ENCODE measurements at regions not wholly inside any gene's neighbourhood (a gene's known extent, or its start where the extent isn't known, plus 50 kb on each side); places are given as distances from the start of the nearest gene placed in this dataset.

DNA sequence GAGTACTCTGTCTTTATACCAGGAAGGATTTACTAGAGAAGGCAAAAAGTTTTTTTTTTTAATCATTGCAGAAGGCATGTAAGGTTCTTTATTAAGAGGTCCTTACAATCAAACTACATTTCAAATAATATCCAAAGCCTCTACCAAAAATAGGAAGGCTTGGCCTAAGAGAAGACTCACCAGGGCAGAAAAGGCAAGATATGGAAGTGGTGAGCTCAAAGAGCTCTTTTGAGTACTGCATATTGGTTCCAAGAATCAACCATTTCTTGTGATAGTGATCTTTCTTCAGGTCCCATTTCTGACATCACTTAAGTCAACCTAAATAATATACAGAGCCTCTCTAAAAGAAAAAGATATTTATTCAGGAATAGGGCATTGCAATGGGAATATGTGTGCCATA lies 153.2 kb downstream of the FASLG start:
- no peak for TF ChIP-seq TAF1 (IDR thresholded peaks at IDR 0.05; ENCODE audit: borderline replicate concordance, insufficient read depth, low read length)
- TF ChIP-seq POLR2AphosphoS5 (IDR thresholded peaks at IDR 0.05; ENCODE audit: low read depth, low read length), result no peak
- TF ChIP-seq FOXP2 (optimal IDR thresholded peaks at IDR 0.05; ENCODE audit: borderline replicate concordance, extremely low read depth, extremely low read length, insufficient read depth), result no peak
- TF ChIP-seq, protein P1, sequence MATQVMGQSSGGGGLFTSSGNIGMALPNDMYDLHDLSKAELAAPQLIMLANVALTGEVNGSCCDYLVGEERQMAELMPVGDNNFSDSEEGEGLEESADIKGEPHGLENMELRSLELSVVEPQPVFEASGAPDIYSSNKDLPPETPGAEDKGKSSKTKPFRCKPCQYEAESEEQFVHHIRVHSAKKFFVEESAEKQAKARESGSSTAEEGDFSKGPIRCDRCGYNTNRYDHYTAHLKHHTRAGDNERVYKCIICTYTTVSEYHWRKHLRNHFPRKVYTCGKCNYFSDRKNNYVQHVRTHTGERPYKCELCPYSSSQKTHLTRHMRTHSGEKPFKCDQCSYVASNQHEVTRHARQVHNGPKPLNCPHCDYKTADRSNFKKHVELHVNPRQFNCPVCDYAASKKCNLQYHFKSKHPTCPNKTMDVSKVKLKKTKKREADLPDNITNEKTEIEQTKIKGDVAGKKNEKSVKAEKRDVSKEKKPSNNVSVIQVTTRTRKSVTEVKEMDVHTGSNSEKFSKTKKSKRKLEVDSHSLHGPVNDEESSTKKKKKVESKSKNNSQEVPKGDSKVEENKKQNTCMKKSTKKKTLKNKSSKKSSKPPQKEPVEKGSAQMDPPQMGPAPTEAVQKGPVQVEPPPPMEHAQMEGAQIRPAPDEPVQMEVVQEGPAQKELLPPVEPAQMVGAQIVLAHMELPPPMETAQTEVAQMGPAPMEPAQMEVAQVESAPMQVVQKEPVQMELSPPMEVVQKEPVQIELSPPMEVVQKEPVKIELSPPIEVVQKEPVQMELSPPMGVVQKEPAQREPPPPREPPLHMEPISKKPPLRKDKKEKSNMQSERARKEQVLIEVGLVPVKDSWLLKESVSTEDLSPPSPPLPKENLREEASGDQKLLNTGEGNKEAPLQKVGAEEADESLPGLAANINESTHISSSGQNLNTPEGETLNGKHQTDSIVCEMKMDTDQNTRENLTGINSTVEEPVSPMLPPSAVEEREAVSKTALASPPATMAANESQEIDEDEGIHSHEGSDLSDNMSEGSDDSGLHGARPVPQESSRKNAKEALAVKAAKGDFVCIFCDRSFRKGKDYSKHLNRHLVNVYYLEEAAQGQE (IDR thresholded peaks at IDR 0.05; ENCODE audit: insufficient read depth in 1 of 2, low read depth in 2 of 2, low read length in 2 of 2), result no peak
- TF ChIP-seq SIN3A (IDR thresholded peaks at IDR 0.05; ENCODE audit: borderline replicate concordance, insufficient read depth, low read length), result no peak

DNA sequence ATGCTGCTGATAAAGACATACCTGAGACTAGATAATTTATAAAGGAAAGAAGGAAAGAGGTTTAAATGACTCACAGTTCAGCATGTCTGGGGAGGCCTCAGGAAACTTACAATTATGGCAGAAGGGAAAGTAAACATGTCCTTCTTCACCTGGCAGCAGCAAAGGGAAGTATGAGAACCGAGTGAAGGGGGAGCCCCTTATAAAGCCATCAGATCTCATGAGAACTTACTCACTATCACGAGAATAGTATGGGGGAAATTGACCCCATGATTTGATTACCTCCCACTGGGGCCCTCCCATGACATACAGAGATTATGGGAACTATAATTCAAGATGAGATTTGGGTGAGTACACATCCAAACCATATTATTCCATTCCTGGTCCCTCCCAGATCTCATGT lies 154.4 kb downstream of the FASLG start:
- no peak for TF ChIP-seq SIN3A (IDR thresholded peaks at IDR 0.05; ENCODE audit: borderline replicate concordance, insufficient read depth, low read length)
- TF ChIP-seq, protein P1 (IDR thresholded peaks at IDR 0.05; ENCODE audit: insufficient read depth in 1 of 2, low read depth in 2 of 2, low read length in 2 of 2), result no peak
- TF ChIP-seq FOXP2 (optimal IDR thresholded peaks at IDR 0.05; ENCODE audit: borderline replicate concordance, extremely low read depth, extremely low read length, insufficient read depth), result no peak

DNA sequence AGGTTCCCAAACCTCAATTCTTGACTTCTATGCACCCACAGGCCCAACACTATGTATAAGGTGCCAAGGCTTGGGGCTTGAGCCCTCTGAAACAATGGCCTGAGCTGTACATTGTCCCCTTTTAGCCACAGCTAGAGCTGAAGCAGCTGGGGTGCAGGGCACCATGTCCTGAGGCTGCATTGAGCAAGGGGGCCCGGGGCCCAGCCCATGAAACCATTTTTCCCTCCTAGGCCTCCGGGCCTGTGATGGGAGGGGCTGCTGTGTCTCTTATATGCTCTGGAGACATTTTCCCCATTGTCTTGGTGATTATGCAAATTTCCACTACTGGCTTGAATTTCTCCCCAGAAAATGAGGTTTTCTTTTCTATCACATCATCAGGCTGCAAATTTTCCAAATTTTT lies 155.5 kb downstream of the FASLG start:
- TF ChIP-seq POLR2AphosphoS5 (IDR thresholded peaks at IDR 0.05; ENCODE audit: low read depth, low read length) (no peak), SIN3A (IDR thresholded peaks at IDR 0.05; ENCODE audit: borderline replicate concordance, insufficient read depth, low read length) (no peak)
- TF ChIP-seq, protein P1 (IDR thresholded peaks at IDR 0.05; ENCODE audit: insufficient read depth in 1 of 2, low read depth in 2 of 2, low read length in 2 of 2), result no peak

DNA sequence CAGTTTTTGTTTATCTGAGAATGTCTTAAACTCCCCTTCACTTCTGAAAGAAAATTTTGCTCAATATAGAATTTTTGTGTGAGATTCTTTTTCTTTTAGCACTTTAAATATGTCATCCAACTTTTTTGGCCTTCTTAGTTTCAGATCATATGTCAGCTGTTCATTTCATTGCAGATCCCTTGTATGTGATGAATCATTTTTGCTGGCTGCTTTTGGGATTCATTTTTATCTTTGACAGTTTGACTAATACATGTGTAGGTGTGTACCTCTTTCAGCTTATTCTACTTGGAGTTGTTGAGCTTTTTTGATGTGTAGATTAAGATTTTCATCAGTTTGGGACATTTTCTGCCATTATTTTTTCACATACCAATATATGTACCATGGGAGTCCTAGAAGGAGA lies 156.8 kb downstream of the FASLG start:
- TF ChIP-seq, protein P1 (IDR thresholded peaks at IDR 0.05; ENCODE audit: insufficient read depth in 1 of 2, low read depth in 2 of 2, low read length in 2 of 2), result no peak
- TF ChIP-seq POLR2AphosphoS5 (IDR thresholded peaks at IDR 0.05; ENCODE audit: low read depth, low read length), result no peak
- no peak for TF ChIP-seq FOXP2 (optimal IDR thresholded peaks at IDR 0.05; ENCODE audit: borderline replicate concordance, extremely low read depth, extremely low read length, insufficient read depth)
- TF ChIP-seq TAF1 (IDR thresholded peaks at IDR 0.05; ENCODE audit: borderline replicate concordance, insufficient read depth, low read length), result no peak
- TF ChIP-seq SIN3A (IDR thresholded peaks at IDR 0.05; ENCODE audit: borderline replicate concordance, insufficient read depth, low read length), result no peak

DNA sequence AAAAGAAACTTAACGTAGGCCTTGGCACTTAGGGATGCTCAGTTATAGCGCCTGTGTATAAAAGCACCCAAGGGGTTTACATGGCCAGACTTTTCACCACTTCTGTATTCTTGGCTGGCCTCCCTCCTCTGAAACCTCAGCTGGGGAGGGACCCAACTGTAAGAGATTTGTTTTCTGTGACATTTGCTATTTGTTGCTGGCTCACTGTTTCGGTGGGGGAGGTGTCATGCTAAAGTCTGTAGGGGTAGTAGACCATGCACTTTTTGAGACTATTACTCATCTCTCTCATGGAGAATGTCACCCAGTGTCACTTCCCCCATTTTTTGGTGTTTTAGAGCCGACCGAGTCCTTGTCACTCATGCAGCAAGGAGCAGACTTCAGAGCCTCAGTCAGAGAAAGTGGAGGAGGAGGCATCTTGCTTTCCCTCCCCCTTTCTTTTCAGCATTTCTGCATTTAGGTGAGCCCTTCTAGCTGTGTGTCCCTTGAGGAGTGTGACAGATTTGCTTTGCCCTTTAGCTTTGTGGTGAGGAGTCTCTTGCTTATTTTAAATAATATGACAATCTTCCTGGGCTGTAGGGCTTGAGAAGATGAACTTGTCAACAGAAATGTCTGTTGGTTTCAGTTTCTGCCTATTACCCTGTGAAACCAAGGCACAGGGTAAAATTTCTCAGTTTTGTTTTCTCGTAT lies 160.1 kb downstream of the FASLG start:
- TF ChIP-seq POLR2AphosphoS5 (IDR thresholded peaks at IDR 0.05; ENCODE audit: low read depth, low read length), result no peak
- TF ChIP-seq, protein P1 (IDR thresholded peaks at IDR 0.05; ENCODE audit: insufficient read depth in 1 of 2, low read depth in 2 of 2, low read length in 2 of 2), result no peak
- TF ChIP-seq TAF1 (IDR thresholded peaks at IDR 0.05; ENCODE audit: borderline replicate concordance, insufficient read depth, low read length), result no peak
